Cardiac fibroblast (primary cell): ENCODE measurements at regions not wholly inside any gene's neighbourhood (a gene's known extent, or its start where the extent isn't known, plus 50 kb on each side); places are given as distances from the start of the nearest gene placed in this dataset.

Source experiments
- DNase-seq, 2 donors: peaks; one replicate each; pipeline versions ENCODE4 v3.0.0 to v3.0.0-alpha.2; 2010; ENCODE audit warnings: low read depth in 2 of 2
- H3K4me3 ChIP-seq, 2 donors: replicated peaks in 1 of 2; 1 replicate in 1 of 2; 2 replicates in 1 of 2; pipeline ENCODE4 v1.5.1; 2011; ENCODE audit warnings: low read depth in 2 of 2, low read length in 2 of 2, mild to moderate bottlenecking in 2 of 2, moderate library complexity in 1 of 2
- CTCF ChIP-seq: IDR thresholded peaks from one replicate; pipeline ENCODE4 v1.5.1; 2011; ENCODE audit warnings: low read depth, mild to moderate bottlenecking, low read length, inconsistent platforms

GRCh38 chr5:67318746-67319145 lies 122.1 kb upstream of the CD180 start:
- TF ChIP-seq CTCF, result no peak
- DNase-seq, result no peak
- H3K4me3 ChIP-seq, result no peak overlapping the region

GRCh38 chr5:67317603-67318002 lies 121.0 kb upstream of the CD180 start:
- TF ChIP-seq CTCF, result no peak
- DNase-seq, result no peak
- no peak overlapping the region for H3K4me3 ChIP-seq

- no peak overlapping the region for H3K4me3 ChIP-seq
- TF ChIP-seq CTCF, result no peak
- DNase-seq, result no peak
Measured at GRCh38 chr5:67316695-67317094, 120.1 kb upstream of the CD180 start.

- no peak for TF ChIP-seq CTCF
- no peak overlapping the region for H3K4me3 ChIP-seq
- peak; percentile 76 to 78 for DNase-seq
Measured at GRCh38 chr5:67315082-67315989, 118.7 kb upstream of the CD180 start.

- no peak for DNase-seq
- no peak for TF ChIP-seq CTCF
- no peak overlapping the region for H3K4me3 ChIP-seq
Measured at GRCh38 chr5:67311701-67312100, 115.1 kb upstream of the CD180 start.

GRCh38 chr5:67311208-67311607 lies 114.6 kb upstream of the CD180 start:
- no peak overlapping the region for H3K4me3 ChIP-seq
- TF ChIP-seq CTCF, result no peak
- DNase-seq, result no peak

GRCh38 chr5:67310740-67311139 lies 114.1 kb upstream of the CD180 start:
- no peak overlapping the region for H3K4me3 ChIP-seq
- no peak for TF ChIP-seq CTCF
- DNase-seq, result no peak
